ENCODE measurements at regions not wholly inside any gene's neighbourhood (a gene's known extent, or its start where the extent isn't known, plus 50 kb on each side); places are given as distances from the start of the nearest gene placed in this dataset.

GRCh38 chr5:58057324-58057723 is 402.6 kb downstream of the PLK2 start:
- DNase-seq: no peak

DNA sequence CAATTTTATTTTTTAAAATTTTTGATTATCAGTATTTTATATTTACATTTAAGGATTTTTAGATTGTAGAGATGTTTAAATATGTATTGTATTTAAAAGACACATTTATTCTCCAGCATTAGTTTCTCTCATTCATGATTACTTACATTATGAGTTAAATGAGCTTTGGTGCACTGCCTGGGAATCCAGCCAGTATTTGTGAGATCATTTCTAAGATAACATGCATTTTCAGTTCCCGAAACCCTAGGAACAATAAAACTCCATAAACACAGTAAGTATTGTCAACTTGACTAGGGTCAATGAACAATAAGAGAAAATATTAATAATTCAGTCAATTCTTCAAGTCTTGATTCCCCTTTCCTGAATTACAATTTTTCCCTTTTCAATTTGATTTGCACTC is 403.3 kb downstream of the PLK2 start:
- DNase-seq: no peak

- no peak for DNase-seq
Observed at GRCh38 chr5:58054018-58054417, 405.9 kb downstream of the PLK2 start.

DNA sequence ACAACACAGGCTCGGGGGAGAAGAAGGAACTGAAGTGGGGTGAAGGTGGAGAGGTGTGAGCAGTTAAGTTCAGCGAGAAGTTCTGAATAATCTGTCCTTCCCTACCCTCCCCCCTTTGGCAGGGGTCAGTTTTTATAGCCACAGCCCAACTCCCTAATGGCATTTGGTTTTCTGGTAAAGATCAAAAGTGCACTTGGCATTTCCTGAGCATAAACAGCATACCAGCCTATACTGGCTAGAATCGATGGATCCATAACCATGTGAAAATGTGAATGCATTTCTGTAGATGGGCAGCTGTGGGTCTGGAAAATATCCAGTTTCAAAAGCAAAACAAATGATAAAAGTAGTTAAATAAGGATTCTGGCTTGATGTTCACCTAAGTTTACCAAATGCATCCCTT is 410.9 kb downstream of the PLK2 start:
- DNase-seq: no peak

GRCh38 chr5:58048185-58048925 is 411.5 kb downstream of the PLK2 start:
- DNase-seq: no peak

GRCh38 chr5:58046371-58046770 is 413.5 kb downstream of the PLK2 start:
- no peak for DNase-seq

- no peak for DNase-seq
Observed at GRCh38 chr5:58044166-58044565, 415.7 kb downstream of the PLK2 start.

DNA sequence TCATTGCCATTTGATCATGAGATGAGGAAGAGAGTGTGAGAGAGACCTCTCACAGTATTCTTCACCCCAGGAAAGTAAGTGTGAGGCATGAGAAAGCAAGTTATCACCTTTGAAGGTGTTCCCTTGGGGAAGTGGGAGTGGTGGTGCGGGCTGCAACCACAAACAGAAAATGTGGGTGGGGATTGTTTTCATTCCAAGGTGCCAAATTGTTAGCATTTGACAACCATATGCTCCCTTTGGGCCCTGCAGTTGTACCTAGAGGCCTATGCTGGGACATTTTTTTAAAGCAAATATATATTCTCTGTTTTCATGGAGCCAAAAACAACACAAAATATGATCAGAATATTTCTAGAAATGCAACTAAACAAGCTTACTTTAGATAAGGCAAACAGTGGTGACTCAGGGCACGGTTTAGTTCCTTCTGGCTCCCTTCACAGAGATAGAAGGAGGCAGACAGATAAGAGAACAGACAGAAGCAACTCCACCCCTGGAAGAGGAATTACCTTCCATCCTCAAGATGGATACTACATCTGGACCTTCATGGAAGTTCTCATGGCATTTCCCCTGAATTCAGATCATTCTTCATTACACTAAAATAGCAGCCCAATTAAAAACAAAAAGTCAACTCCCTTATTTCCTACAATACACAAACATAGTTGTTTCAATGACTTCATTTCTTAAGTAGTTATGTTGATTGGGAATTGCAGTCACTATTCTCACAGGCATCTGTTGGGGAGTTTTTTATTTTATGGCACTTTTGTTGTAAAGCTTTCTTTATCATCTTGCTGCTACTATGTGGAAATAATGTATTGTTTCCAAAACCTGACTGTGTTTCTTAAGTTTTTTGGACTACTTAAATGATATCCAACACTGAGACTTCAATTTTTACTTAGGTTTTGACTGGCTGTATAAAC is 416.6 kb downstream of the PLK2 start:
- DNase-seq: no peak

DNA sequence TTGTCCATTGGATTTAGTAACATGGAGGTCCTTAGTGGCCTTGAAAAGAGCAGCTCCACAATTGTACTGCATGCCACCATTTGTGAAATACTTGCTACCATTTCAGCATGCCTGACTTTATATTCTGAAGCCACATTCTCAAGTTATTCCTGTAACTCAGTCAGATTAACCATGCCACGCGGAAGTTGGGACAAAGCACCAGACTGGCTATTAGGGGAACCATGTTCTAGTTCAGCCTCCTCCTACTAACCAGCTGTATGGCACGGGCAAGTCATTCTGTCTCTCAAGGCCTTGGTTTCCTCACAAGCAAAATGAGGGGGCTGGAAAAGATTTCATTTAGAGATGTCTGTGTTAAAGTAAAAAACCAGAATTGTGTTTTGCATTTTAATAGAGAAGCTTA is 418.0 kb downstream of the PLK2 start:
- no peak for DNase-seq

- no peak for DNase-seq
Observed at GRCh38 chr5:58040846-58041245, 419.0 kb downstream of the PLK2 start.

GRCh38 chr5:58040044-58040443 is 419.8 kb downstream of the PLK2 start:
- no peak for DNase-seq

DNA sequence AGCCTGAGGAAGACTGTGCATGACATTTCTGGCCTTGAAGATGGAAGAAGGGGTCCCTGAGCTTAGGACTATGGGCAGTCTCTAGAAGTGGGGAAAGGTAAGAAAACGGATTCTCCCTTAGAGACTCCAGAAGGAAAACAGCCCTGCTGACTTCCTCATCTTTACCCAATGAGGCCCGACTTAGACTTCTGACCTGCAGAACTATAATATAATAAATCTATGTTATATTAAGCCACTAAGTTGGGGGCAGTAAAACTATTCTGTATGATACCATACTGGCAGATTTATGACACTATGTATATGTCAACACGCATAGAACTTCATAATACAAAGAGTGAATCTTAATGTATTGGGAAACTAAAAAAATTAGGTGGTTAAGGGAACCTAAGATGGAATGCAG is 422.0 kb downstream of the PLK2 start:
- no peak for DNase-seq

DNA sequence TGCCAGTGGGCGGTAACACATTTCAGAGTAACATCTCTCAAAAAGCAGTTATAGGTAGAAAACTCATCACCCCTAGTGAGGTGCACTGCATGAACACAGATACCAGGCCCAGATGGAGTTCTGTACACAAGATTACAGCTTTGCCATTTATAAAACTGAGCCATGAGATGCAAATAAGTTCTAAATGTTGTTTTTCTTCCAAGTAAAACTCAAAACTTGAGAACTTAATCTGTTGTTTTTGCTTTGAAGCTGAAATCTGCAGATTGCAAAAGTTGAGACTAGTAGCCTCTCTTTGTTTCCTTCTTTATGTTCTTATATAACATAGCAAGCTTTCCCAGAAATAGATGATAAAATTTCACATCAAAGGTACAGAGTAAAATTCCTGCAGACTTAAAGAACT is 434.1 kb downstream of the PLK2 start:
- no peak for DNase-seq

- DNase-seq: no peak
Observed at GRCh38 chr5:58024151-58024550, 435.7 kb downstream of the PLK2 start.

- no peak for DNase-seq
Observed at GRCh38 chr5:58022055-58022454, 437.8 kb downstream of the PLK2 start.

- no peak for DNase-seq
Observed at GRCh38 chr5:58021466-58021865, 438.4 kb downstream of the PLK2 start.

DNA sequence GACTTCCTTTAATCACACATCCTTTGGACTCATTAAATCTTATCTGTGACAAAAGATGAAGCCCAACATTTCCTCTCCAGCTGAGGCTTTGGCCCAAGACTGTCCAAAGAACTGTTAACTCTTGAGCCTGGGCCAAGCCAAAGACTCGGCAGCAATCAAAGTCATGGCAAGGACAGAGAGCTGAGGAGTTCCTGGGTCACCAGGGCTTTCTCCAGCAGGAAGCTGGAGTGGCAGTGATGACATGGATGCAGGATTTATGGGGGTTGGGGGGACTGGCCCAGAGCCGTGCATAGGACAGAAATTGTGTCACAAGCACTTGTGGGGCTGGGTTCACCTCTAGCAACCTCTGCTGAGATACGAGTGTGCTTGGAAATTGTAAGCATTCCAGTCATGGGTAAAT is 440.3 kb downstream of the PLK2 start:
- DNase-seq: no peak

DNA sequence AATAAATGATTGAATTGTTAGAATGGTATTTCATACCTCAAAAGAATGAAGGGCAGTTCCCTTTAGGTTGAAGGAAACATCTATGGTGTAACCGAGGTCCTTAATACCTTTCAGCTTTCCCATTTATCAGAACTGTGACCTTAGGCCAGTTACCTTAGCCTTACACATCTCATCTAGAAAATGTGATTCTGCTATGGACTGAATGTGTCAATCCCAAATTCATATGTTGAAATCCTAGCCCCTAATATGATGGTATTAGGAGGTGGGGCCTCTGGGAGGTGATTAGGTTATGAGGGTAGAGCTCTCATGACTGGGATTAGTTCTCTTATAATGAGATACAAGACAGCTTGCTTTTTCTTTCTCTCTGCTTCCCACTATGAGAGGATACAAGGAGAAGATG is 441.9 kb downstream of the PLK2 start:
- DNase-seq: no peak

- no peak for DNase-seq
Observed at GRCh38 chr5:58016877-58017276, 443.0 kb downstream of the PLK2 start.

GRCh38 chr5:58016358-58016757 is 443.5 kb downstream of the PLK2 start:
- DNase-seq: no peak

DNA sequence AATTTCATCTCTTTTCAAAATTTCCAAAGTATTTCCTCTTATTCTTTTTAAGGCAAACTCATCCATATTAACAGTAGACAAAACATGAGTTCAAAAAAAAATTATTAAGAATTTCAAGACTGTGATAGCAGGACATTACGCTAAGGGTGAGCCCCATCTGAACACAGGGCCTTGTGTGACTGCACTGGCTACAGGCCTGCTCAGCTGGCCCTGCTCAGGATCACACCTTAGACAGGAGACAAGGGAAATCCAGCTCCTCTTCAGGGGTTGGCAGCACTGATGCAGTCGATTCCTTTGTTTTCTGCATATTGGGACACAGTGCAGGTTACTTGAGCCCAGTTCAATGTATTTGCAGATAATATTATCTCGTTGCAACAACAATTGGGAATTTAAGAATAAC is 444.7 kb downstream of the PLK2 start:
- DNase-seq: no peak

DNA sequence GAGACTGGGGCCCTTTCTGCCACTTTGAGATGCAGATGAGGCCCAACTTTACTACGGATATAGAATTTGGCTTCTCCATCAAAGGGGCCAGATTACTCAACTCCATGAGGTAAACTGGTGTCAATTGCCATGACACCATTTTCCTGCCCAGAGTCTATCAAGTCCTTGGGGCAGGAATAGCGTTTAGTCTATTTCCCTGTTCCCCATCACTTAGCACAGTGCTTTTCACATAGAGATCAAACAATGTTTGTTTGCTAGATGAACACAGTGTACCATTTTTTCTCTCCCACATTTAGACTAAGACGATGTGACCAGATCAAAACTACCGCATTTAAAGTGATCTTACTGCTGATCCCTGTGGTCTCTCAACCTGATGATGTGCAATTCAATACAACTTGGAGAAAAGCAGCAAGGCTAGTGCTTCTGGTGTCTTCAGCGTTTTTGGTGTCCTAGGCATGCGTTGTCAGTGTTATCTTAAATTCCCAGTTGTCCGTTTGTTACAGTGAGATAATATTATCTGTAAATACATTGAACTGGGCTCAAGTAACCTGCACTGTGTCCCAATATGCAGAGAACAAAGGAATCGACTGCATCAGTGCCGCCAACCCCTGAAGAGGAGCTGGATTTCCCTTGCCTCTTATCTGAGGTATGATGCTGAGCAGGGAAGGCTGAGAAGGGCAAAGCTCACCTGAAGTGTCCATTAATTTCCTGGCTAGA is 446.2 kb downstream of the PLK2 start:
- DNase-seq: no peak

DNA sequence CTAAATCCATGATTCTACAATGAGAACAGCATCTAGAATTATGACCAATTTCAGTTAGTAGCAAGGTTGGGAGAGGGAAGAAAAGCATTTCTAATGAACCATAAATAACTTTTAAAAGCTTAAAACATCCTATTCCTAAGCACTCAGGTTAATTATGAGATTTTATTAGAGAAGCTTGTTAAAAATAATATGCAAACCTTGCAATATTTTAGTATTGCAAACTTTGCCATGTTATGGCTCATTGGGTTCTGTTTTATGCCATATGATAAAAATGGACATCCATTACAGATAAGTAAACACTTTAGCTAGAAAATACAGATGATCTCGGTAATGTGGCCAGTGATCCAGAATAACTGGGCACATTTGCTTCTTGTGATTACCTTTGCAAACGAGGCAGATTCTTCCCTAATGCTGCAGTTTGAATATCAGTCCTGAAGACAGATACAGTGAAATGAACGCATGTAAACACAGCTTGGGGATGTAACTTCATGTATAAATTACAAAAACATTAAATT is 447.0 kb downstream of the PLK2 start:
- no peak for DNase-seq

Measured in suppressor macrophage treated with lipopolysaccharide for 4 hours (primary cell).